Endothelial cell (in vitro differentiated cells): ENCODE measurements at regions not wholly inside any gene's neighbourhood (a gene's known extent, or its start where the extent isn't known, plus 50 kb on each side); places are given as distances from the start of the nearest gene placed in this dataset.

Experiments
- DNase-seq: peaks from one replicate; pipeline ENCODE4 v3.0.0; 2021; ENCODE audit warnings: low spot score
- H3K27ac Mint-ChIP-seq: one replicate; pipeline ENCODE4 v1.8.0; 2021; ENCODE audit warnings: mixed read lengths, inconsistent platforms; ENCODE audit not compliant: unreplicated experiment
- H3K27me3 Mint-ChIP-seq: one replicate; pipeline ENCODE4 v1.8.0; 2021; ENCODE audit warnings: mild to moderate bottlenecking, moderate library complexity, mixed read lengths, inconsistent platforms; ENCODE audit not compliant: unreplicated experiment
- H3K36me3 Mint-ChIP-seq: one replicate; pipeline ENCODE4 v1.8.0; 2021; ENCODE audit warnings: mild to moderate bottlenecking, low read depth, mixed read lengths, inconsistent platforms; ENCODE audit not compliant: unreplicated experiment
- H3K4me1 Mint-ChIP-seq: one replicate; pipeline ENCODE4 v1.8.0; 2021; ENCODE audit warnings: mild to moderate bottlenecking, mixed read lengths, inconsistent platforms; ENCODE audit not compliant: unreplicated experiment
- H3K4me3 Mint-ChIP-seq: one replicate; pipeline ENCODE4 v1.8.0; 2021; ENCODE audit warnings: mild to moderate bottlenecking, mixed read lengths, inconsistent platforms; ENCODE audit not compliant: unreplicated experiment
- H3K9me3 Mint-ChIP-seq: one replicate; pipeline ENCODE4 v1.8.0; 2021; ENCODE audit warnings: mixed read lengths, inconsistent platforms; ENCODE audit not compliant: unreplicated experiment
- CTCF ChIP-seq: fragments of 200-600 bp; sonication (generic); IDR thresholded peaks from one replicate; pipeline ENCODE4 v1.5.0; 2021; ENCODE audit warnings: antibody characterized with exemption; ENCODE audit not compliant: unreplicated experiment

- TF ChIP-seq CTCF, result no peak
- H3K4me1 Mint-ChIP-seq, result no peaks in the 10 kb centered on the region
- no peak overlapping the region for H3K27ac Mint-ChIP-seq
- no peaks in the 10 kb centered on the region for H3K9me3 Mint-ChIP-seq
- no peak for DNase-seq
- H3K36me3 Mint-ChIP-seq, result no peaks in the 10 kb centered on the region
- no peak overlapping the region for H3K4me3 Mint-ChIP-seq
- peaks cover 1% of the 10 kb centered on the region for H3K27me3 Mint-ChIP-seq
Measured at GRCh38 chr2:118290411-118291250, 202.4 kb downstream of the INSIG2 start.

- Mint-ChIP-seq H3K4me1 (peaks cover 8% of the 10 kb centered on the region), H3K36me3 (no peaks in the 10 kb centered on the region), H3K4me3 (no peak overlapping the region), H3K9me3 (no peaks in the 10 kb centered on the region), H3K27me3 (peaks cover 3% of the 10 kb centered on the region), H3K27ac (no peak overlapping the region)
- no peak for DNase-seq
- no peak for TF ChIP-seq CTCF
Measured at GRCh38 chr2:118279005-118279404, 190.7 kb downstream of the INSIG2 start.

GRCh38 chr2:118278046-118278445, 189.8 kb downstream of the INSIG2 start:
- peaks cover 3% of the 10 kb centered on the region for H3K27me3 Mint-ChIP-seq
- H3K36me3 Mint-ChIP-seq, result no peaks in the 10 kb centered on the region
- no peak overlapping the region for H3K4me3 Mint-ChIP-seq
- no peak overlapping the region for H3K27ac Mint-ChIP-seq
- H3K9me3 Mint-ChIP-seq, result no peaks in the 10 kb centered on the region
- no peak for TF ChIP-seq CTCF
- DNase-seq, result no peak
- H3K4me1 Mint-ChIP-seq, result peaks cover 8% of the 10 kb centered on the region

GRCh38 chr2:118274841-118275510, 186.7 kb downstream of the INSIG2 start:
- Mint-ChIP-seq H3K27me3 (no peaks in the 10 kb centered on the region), H3K9me3 (no peaks in the 10 kb centered on the region), H3K4me1 (peaks cover 4% of the 10 kb centered on the region), H3K36me3 (no peaks in the 10 kb centered on the region), H3K27ac (no peak overlapping the region), H3K4me3 (no peak overlapping the region)
- TF ChIP-seq CTCF, result no peak
- no peak for DNase-seq

GRCh38 chr2:118272391-118272790, 184.1 kb downstream of the INSIG2 start:
- Mint-ChIP-seq H3K4me3 (no peak overlapping the region), H3K36me3 (no peaks in the 10 kb centered on the region), H3K27me3 (no peaks in the 10 kb centered on the region), H3K4me1 (peaks cover 4% of the 10 kb centered on the region), H3K9me3 (no peaks in the 10 kb centered on the region), H3K27ac (no peak overlapping the region)
- no peak for DNase-seq
- TF ChIP-seq CTCF, result no peak
